GM21423 (cell line): ENCODE measurements at regions not wholly inside any gene's neighbourhood (a gene's known extent, or its start where the extent isn't known, plus 50 kb on each side); places are given as distances from the start of the nearest gene placed in this dataset.

Source experiments
- ATAC-seq: cut with Tn5 transposase; IDR thresholded peaks from one replicate; pipeline ENCODE4 v1.9.1; 2021; ENCODE audit warnings: mild to moderate bottlenecking, moderate library complexity; ENCODE audit not compliant: unreplicated experiment

DNA sequence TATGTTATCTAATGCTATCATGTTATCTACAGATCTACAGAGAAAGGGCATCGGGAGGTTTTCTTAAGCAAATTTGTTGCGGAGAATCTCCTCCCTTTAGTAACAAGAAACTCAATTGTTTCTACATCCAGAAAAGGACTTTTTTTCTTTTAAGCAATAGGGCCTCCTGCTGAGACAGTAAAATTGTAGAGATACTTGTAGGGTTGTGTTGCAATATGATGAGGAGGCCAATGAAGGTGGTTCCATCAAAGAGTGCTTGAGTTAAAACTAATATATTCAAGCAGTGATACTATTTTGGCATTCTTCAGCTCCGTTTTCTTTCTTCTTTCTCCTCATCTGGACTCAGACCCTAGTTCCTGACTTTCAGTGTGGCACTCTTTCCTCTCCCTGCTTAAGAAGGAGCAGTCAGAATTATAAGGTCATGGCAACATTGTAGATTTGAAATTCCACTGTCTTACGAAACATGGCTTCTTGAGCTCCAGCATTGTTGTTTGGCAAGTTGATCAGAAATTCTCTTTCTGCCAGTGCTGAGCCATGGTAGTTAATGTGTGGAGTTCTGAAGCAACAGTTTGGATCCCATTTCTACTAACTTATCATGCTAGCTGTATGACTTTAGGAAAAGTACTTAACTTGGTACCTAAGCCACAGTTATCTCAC, 202.0 kb upstream of the SLC14A2 start:
- ATAC-seq: no peak

DNA sequence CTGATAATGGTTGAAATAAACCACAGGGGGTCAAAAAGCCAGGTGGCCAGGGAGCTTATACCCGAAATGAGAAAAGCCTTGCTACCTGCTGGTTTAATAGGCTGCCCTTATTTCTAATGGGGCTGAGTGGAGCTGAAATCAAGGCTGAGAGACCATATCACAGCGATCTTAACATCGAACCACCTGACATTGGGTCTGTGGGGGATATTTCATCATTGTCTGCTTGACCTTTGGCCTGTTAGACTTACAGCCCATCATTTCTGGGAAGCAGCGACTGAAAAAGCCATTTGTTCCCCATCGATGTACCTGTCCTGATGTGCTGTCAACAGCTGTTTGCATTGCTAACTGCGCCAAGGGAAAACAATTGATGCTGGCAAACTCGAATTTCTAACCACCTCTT, 199.7 kb upstream of the SLC14A2 start:
- no peak for ATAC-seq

DNA sequence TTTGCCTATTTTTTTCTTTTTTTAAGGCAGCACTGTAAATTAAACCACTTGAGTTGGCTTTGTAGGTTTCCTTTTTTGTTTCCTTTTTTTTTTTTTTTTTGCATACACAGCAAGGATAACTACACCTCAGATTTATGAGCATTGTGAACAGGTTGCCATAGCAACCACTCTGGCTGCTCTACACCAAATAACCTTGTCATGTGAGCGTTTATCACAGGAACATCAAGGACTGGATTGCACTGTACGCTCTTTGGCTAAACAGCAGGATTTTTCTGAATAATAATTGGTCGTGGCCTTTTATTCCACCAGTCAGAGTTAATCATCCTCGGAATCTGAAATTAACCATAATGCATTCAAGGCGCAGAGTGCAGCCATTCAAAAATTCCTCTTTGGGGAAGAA, 199.1 kb upstream of the SLC14A2 start:
- no peak for ATAC-seq

DNA sequence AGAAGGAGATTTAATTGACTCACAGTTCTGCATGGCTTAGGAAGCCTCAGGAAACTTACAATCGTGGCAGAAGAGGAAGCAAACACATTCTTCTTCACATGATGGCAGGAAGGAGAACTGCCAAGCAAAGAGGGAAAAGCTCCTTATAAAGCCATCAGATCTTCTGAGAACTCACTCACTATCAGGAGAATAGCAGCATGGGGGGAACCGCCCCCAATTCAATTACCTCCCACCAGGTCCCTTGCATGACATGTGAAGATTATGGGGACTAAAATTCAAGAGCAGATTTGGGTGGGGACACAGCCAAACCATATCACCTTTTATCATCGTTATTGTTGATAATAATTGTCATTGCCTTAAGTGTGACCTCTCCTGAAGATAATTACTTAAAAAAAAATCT, 197.9 kb upstream of the SLC14A2 start:
- ATAC-seq: no peak

DNA sequence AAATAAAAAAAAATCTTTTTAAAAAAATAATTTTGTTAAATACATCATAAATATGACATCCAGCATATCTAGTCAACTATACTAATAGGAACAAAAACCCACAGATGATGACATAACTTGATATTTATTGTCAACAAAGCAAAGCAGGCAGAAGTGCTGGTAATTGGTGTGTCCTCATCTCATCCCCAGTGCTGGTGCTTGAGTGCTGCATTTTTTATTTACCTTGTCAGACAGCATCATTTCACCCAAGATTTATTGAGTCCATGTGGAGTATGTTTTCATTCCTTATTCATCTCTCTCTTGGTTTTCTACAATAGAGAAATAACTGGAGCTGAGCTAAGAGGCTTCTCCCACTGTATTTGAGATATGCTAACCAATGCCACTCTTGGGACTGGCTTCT, 191.6 kb upstream of the SLC14A2 start:
- ATAC-seq: no peak

GRCh38 chr18:45430041-45430440, 185.2 kb upstream of the SLC14A2 start:
- no peak for ATAC-seq

DNA sequence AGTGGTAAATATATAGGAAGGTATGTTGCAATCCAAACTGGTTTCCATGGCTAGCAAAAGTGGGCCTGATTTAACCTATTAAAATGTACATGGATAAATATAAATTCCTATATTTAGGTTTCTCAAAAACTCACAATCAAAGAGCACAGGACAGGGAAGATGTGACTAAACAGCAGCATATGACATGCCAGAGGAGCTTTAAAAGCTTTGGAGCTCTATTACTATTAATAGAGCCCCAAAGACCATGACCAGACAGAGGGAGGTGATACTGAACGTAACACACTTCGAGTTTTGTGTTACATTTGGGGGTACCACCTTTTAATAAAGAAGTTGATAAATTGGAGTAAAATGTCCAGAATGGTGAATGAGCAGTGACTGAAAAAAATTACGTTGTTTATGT, 179.5 kb upstream of the SLC14A2 start:
- ATAC-seq: no peak

- no peak for ATAC-seq
Measured at GRCh38 chr18:45437366-45437765, 177.9 kb upstream of the SLC14A2 start.

GRCh38 chr18:45439851-45440645, 175.2 kb upstream of the SLC14A2 start:
- no peak for ATAC-seq

DNA sequence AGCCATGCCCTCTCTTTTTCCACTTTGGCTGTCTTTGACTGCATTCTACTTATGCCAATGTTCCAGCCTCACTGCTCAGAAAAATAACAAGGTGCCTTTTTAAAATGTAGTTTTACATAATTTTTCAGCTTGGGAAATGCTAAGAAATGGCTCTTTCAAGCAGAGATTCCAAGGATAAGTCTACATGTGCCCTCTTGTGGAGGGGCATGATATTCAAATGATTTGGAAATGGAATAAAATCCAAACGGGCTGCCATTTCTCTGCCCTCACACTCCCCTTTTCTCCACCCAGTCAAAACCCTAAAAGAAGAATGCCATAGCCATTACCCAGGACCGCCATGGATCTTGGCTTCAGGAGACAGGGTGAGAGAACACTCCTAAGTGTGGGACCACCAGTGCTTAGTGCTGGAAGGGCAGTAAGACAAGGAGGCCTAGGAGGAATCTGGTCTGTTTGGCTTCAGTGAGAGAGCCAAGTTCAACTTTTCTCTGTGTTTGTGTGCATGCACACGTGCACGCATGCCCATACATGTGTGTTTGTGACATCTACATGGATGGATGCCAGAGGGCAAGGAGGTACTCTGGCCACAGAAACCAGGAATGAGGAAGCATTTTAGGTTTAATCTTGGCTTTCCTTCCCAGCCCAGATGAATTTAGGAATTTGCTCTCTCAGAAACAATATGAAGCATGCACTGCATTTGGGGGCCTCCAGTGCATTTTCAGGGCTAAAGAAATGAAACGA, 174.0 kb upstream of the SLC14A2 start:
- no peak for ATAC-seq

- ATAC-seq: no peak
Measured at GRCh38 chr18:45444040-45444439, 171.2 kb upstream of the SLC14A2 start.

GRCh38 chr18:45447355-45448265, 167.7 kb upstream of the SLC14A2 start:
- ATAC-seq: no peak

- no peak for ATAC-seq
Measured at GRCh38 chr18:45448871-45449270, 166.4 kb upstream of the SLC14A2 start.

- no peak for ATAC-seq
Measured at GRCh38 chr18:45449418-45450227, 165.7 kb upstream of the SLC14A2 start.

DNA sequence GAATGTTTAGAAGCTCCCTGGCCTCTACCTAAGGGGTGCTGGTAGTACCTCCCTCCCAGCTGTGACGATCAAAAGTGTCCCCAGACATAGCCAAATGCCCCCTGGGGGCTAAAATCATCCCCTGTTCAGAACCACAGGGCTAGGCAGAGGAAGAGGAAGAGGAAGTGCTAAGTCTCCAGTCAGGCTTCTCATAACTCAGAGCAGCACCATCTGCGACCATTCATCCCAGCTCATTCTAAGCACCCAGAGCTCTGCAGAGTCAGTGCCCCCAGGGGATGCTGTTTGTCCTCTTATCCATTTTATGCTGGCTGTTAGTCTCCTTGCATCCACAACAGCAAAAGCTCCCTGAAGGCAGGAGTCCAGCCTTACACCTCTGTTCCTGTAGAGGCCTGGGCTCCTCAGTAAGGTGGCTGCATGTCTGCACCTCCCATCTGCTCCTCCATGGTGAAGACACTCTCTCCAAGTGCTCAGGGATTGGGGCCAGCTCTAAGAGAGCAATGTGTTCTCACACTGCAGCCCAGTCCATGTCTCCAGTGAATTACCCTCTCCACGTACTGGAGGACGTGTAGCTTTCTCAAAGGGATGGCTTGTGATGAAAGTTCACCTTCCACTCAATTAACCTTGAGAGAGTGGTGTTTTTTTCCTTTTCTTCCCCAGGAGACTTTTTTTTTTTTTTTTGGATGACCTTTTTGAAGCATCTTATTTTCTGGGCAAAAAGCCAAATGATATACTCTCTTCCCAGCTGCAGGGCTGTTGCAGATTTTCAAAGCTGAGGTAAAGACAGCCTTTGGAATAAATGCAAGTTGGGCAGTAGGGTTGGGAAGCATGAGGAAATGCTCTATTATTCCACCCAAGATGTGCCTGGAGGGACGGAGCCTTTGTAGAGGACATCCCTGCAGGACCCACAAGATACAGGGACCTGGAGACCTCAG, 158.9 kb upstream of the SLC14A2 start:
- peak; percentile 90 for ATAC-seq

GRCh38 chr18:45458033-45458432, 157.2 kb upstream of the SLC14A2 start:
- no peak for ATAC-seq

- ATAC-seq: no peak
Measured at GRCh38 chr18:45462179-45462578, 153.1 kb upstream of the SLC14A2 start.

GRCh38 chr18:45463451-45463850, 151.8 kb upstream of the SLC14A2 start:
- ATAC-seq: no peak

GRCh38 chr18:45464619-45465018, 150.7 kb upstream of the SLC14A2 start:
- ATAC-seq: no peak
